EL (cell line): ENCODE measurements at regions not wholly inside any gene's neighbourhood (a gene's known extent, or its start where the extent isn't known, plus 50 kb on each side); places are given as distances from the start of the nearest gene placed in this dataset.
A peak's percentile ranks its signal among the peaks of the same experiment; 100 is the strongest.

Experiments used
- DNase-seq: peaks from one replicate; pipeline ENCODE4 v3.0.0-alpha.2; 2016

DNA sequence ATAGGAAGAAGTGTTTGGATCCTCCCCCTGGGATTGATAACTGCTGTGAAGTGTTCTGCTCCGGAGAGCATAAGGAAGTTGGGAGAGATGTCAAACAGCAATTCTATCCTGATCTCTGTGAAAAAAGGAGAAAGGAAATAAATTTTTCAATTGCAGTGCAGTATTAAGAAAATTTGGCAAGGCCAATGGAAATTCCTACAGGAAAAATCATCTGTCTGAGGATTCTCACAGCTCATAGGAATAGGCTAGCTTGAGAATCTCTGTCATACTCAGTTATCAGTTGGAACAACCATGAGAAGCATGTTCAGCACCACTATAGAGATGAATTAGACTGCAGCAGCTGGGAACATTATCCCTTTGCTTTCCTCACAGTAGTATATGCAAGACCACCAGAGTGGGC lies 1238.9 kb upstream of the MIR17HG start:
- no peak for DNase-seq

DNA sequence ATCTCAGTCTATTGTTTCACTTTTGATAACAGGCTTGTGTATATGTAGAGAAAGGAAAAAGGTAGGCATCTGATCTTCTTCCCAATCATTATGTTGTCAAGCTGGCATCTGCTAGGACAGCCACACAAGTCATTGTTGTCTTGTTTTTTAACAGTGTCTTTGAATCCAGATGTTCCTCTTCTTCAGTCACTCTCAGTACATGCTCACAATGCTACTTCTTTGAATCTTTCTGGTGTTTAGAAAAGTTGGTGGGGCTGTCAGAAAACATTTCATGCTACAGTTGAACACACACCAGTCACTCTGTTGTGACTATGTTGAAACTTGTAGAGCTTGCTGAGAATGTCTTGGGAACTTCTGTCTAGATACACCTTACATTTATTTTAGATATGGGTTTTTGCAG lies 1231.4 kb upstream of the MIR17HG start:
- no peak for DNase-seq

DNA sequence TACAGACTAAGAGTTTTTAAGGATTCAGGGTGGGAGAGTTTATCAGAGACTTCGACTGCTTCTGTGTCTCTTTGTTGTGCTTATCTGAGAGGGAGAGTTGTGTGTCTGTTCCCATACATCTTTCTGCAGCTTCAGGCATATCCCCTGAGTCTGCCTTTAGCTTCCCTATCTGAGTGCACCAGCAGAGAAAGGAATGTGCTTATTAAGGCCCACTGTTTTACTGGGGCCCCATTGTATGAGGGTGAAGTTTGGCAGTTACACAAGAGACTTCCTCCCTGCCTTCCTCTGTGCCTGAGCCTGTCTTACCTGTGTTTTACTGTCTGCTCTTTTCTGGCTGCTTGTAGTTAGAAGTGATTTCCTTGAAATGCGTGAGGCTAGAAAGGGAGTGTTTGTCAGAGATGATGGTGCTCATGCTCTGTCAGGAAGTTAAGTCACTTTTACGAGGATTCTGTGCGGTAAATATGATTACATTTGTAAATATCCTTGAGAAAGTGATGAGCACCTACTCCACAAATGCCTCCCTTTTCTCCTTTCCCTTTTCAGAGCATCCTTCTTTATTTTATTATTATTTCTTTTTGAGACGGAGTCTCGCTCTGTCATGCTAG lies 1228.9 kb upstream of the MIR17HG start:
- no peak for DNase-seq

DNA sequence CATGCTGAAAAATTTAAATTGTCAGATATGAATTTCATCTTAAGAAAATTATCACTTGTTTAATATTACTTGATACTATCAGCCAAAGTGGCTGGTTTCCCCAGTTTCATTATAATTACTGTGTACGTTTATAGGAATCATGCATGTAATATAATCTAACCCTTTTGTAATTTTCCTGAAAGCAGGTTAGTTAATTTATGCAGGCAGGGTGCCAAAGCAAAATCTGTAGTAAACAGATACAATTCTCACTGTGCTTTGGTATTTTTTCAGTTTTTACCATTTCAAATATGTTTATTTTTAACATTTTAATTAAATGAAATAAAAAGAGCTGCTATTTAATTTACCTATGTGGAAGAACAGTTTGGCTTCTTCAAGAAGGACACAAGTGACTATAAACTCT lies 1227.5 kb upstream of the MIR17HG start:
- DNase-seq: no peak

DNA sequence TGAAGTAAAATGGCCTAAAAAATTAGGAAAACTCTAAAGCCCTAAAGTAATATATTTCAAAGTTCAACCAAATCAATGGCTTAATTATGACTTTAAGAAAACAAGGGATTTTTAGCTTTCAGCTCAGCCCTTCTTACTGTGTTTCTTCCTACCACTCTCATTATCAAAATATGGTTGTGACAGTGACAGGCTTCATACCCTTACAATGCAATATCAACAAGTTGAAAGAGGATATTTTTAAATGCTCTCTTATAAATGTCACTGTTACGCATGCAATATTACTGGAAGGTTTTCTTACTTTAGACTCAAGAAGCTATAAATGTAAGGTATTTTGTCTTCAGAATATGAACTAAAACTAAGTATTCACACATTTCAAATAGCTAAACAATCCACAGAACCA lies 1225.7 kb upstream of the MIR17HG start:
- DNase-seq: no peak

DNA sequence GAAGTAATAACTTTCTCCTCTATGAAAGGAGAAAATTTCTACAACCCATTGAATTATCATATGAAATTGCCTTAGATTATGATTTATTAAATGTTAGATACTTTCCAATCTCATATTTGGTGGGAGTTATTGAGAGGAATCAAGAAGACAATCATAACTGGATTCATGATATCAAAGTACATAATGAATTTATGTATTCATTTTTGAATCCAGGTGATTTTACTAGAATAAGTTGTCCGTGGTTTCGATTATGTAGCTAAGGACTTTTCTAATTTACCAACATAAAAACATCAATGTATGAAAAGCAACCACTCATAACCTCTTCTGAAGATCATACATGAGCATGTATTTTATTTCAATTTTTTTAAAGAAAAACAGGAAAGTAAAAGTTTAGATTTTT lies 1225.0 kb upstream of the MIR17HG start:
- DNase-seq: no peak

DNA sequence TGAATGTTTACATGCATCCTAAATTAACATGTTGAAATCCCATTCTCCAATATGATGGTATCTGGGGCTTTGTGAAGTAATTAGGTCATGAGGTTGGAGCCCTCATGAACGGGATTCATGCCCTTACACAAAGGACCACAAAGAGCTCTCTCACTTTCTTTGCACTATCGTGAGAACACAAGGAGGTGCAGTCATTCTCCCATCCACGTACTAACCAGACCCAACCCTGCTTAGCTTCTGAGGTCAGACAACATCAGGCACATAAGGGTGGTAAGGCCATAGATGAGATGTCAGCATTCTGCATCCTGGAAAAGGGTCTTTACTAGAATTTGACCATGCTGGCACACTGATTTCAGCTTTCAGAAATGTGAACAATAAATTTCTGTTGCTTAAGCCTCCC lies 1211.9 kb upstream of the MIR17HG start:
- no peak for DNase-seq

DNA sequence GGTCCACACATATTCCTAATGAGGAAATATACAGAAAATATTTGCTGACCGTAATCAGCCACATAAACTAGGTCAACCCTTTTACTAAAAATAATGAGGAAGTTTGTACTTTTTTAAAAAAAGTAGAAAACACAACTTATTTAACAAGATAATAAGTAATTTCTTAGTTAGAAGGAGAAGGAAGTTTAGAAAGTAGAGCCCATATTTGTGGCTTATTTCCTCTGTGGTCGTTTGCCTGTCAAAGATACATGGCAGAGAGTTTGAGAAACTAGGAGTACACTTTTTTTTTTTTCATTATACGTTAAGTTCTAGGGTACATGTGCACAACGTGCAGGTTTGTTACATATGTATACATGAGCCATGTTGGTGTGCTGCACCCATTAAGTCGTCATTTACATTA lies 1205.2 kb upstream of the MIR17HG start:
- no peak for DNase-seq

DNA sequence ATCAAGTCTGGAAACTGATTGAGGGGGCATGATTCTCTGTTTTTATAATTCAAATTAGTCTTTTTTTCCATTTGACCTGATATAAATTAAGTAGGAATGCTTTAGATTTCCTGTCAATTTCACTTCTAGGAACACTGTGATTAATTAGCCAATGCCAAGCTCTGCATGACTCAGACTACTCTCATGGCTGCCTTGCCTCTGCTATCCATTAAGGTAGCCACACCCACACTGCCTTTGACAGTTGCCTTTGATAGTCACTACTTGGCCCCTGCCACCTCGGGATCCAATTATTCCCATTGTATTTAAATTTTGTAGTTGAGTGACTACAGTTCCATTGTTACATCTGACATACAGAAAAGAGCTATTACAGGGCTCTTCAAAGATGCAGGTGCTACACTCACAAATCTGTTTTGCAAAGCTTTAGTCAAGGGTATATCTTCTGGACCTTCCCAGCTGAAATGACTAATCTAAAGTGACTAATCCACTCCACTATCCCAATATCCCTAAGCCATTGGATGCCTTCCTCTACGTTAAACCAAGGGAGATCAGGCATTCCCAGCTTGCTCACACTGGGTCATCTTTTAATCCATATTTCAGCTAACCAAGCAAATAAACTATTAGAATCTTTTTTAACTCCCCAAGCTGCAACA lies 1193.1 kb upstream of the MIR17HG start:
- peak; percentile 11 for DNase-seq

DNA sequence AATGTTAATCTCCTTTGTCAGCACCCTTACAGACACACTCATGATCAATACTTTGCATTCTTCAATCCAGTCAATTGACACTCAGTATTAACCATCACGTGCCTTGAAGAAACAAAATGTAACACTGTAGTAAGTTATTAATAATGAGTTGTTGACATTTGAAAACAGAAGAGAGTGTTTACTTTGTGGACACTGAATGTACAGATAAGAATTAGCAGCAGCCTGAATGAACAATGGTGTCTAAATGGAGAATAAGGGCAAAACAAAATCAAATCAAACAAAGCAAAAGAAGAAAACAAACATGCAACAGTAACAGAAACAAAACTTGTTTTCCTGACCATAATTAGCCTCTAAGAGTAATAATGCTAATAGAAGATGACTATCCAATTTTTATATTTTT lies 1191.1 kb upstream of the MIR17HG start:
- DNase-seq: no peak

DNA sequence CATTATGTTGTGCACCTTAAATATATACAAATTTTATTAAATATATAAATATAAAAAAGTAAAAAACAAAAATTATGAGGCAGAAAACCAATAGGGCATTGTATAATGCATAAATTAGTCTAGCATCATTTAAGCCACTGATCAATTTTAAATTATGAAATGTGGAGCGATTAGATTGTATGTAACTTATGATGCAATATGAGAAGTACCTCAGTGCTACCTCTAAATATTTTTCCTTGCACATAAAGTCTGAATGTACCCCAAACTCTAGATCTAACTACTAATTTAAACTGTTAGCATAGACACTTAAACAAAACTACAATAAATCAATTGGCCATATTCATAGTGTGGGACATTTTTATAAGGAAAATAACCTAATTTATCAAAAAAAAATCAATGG lies 1178.5 kb upstream of the MIR17HG start:
- no peak for DNase-seq

DNA sequence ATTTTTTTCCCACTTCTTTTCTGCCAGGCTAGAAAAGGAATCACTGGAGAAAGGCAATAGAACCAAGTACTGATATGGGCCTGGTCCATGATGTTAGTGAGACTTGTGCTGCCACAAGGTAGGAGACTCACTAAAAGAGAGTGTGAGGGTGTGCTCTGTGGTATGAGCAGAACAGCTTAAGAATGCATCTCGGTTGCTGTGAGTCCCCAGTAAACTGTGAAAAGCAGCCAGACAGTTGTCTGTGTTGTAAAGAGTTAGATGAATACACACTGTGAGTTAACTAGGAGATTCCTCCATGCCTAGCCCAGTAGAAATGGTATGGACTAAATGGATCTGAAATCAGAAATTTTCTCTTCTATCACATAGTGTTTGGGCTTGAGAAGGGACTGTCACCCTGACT lies 1177.3 kb upstream of the MIR17HG start:
- no peak for DNase-seq

DNA sequence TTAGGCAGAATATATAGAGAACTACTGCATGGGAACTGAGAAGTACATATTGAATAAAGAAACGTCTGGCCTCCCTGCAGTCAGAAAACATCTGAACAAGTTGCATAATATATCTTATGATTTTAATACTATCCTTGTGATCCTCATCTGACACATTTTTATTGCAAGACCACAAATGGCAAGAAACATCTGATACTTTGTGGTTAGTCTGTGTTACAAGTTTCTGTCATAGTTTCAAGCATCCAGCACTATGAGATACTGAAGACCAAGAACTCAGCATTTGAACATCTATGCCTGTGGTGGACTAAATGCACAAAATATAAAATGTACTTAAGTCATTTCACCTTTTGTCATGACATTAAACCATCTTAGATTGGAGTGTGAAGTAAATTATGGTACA lies 1175.8 kb upstream of the MIR17HG start:
- DNase-seq: no peak

DNA sequence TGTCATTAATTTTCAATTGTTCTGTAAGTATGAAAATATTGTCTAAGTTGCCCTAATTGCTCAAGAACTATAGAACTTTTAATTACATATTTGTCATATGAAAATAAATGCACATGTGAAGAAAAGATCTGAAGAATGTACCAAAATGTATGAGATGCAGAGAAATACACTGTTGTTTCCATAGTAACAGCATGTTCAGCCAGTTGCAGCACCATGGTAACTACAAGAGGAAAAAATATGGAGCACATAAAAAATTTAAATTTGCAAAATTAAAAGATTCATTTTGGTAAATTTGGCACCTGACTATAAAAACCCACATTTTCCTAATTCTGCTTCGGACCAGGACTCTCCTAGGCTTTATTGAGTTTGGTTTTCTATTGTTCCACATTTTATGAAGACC lies 1170.0 kb upstream of the MIR17HG start:
- no peak for DNase-seq

DNA sequence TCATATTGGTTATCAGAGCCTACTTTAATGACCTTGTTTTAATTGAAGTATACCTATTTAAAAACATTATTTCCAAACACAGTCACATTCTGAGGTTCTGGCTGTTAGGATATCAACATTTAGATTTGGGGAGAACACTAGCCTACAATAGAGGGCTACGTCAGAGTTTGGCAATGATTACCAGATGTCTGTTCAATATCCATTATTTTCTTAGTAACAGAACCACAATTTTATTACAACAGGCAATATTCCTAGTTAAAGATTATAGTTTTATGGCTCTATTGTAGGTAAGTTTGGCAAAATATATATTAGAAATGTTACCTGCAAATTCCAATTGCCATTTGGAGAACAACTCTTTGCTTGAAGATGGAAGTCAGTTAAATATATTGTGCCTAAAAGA lies 1163.1 kb upstream of the MIR17HG start:
- no peak for DNase-seq

DNA sequence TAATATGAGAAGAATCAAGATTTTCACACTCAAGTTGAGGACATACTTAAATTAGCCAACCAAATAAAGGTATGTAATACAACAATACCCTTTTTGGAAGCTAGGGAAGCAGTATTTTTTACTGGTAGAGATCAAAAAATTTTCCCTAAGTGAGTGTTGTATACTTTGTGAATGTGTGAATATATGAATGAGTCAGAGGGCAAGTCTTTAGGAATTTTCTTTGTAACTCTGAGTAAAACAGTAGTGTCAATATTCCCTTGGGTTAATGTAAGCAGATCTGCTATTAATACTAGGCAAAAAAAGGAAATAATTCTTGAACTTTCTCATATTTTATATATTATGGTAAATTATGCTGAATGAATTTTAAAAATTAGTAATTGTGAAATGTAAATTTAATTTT lies 1161.8 kb upstream of the MIR17HG start:
- DNase-seq: no peak

DNA sequence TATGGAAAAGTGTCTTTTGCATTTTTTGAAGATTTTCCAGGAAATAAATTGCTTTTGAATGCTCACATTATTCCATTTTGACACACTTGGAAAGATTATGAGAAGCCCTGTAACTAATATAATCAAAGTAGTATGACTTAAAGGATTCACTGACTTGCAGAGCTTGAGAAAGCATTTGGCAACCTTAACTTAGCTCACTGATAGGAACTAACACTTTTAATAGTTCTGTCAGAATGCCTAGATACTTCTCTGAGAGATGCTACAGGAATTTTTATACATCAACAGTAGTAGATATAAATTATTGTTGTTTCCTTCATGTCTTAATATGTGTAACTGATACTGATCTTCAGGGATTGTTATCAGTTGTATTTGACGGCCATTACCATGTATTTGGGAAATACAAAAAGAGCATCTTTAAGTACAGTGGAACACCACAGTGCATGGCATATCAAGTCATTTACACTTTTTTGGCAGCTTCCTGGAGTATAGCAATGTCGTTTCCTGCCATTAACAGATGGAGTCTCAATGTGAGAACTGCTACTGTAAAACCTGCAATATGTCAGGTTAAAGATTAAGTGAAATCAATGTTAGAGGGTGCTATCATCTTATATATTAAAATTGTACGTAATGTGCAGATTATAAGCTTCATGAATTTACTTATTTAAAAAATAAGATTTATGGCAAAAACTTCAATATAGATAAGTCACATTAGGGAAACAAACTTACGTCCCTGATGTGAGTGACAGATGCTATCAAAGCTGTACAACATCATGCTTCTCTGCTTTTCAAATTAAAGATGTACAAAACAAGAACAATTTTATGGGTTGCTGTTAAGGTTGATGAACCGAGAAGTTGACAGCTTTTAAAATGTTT lies 1159.8 kb upstream of the MIR17HG start:
- no peak for DNase-seq

DNA sequence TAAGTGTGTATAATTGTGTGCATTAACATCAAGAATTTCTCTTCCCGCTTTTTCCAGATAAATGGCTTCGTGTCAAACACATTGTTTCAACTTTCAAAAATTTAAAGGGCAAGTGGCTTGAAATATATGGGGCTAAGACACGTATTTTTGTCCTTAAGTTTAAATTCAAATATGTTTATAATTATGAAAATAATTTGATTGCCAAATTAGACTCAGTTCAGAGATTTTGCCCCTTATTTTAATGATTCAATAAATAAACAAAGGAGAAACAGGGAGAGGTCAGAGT lies 1159.2 kb upstream of the MIR17HG start:
- no peak for DNase-seq

DNA sequence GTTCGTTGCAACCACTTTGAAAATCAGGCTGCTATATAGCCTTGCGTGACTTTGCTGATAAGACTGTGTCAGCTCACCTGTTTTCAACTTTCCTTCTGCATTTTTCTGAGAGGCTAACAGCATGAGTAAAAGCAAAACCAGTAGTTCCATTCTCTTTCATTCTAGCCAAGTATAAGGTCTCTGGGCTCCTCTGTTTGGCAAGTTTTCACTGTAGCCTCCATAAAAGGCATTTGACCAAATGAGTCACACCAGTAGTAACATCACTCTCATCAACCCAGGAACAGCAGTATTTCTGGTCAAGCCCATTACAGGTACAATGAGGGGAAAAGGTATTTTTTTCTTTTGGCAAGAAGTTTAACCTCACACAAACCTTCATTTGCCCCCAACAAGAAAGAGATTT lies 1149.8 kb upstream of the MIR17HG start:
- peak; percentile 18 for DNase-seq

DNA sequence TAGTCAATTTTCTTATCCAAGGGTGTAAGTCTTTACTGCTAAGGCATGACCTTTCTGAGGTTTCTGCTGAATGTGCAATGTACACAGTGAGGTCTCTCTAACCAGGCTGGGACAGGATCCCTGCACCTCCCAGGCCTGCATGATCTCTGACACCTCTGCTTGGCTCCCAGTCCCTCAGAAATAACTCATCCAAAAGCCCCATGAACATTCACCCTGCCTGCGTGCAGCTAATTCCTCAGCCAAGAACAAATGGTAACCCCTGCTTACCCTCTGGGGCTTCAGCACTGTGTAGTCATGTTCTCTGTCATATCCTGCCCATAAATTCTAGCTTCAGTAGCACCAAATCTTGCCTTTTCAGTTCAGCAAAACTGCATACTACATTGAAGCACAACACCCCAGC lies 1146.3 kb upstream of the MIR17HG start:
- DNase-seq: peak; percentile 56

DNA sequence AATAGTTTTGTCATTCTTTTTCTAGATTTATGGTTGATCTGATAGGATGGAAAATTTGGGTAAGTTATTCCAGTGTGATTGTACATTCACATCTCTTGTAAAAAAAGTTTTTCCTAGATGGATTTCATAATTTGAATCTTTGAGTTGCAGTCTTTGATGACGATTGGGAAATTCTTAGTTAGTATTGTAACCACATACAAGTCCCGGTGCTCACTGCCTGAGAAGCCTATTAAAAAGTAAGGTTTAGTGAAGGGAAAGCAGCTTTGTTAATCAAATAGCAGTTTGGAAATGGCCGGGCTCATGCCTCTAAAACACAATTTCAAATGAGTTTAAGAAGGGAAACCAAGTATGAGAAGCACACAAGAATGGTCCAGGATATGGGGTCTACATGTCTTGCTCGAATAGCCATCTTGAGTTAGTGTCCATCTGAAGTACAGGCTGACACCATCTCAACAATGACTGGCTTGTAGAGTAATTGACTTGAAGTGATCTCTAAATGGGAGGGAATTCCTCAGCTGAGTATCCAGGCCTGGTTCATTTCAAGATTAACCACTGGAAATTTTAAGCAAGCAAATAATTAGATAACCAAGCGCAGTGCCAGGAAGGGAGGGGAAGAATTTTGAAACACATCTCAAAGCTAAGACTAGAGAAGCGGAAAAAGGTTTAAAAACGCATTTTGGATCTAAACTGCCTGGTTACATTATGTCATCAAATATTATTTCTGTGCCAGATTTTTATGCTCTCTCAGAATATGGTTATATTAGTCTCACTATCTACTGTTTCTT lies 1145.6 kb upstream of the MIR17HG start:
- DNase-seq: peak; percentile 1

DNA sequence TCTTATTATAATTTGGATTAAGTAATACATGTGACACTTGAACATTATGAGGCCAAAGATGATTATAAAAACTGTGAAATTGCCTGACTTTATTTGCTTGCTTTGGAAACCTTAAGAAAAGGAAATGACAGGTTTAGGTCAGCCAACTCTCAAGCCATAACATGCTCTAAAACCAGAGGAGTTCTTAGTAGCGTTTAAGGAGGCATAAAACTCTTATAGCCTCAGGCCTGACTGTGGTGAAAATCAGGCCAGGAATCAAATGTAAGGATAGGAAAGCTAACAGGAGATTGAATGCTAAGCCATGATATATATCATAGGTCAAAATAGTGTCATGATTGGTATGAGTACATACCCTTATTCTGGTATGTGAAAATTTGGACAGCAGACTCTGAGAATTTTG lies 1142.4 kb upstream of the MIR17HG start:
- no peak for DNase-seq

DNA sequence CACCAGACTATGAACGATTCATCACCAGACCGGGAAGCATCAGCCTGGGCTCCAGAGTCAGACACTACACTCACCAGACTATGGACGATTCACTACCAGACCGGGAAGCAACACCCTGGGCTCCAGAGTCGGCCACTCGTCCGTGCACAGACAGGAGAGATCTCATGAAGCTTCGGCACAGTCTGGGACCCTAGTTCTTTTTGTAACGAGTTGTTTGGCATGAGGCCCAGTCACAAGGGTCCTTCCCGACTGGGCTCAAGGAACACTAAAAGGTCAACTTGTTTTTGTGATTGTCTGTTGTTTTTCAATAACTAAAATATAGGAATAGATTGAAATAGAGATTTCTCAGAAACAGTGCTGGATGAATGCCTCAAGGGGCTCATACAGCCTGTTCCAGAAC lies 1141.6 kb upstream of the MIR17HG start:
- DNase-seq: no peak

DNA sequence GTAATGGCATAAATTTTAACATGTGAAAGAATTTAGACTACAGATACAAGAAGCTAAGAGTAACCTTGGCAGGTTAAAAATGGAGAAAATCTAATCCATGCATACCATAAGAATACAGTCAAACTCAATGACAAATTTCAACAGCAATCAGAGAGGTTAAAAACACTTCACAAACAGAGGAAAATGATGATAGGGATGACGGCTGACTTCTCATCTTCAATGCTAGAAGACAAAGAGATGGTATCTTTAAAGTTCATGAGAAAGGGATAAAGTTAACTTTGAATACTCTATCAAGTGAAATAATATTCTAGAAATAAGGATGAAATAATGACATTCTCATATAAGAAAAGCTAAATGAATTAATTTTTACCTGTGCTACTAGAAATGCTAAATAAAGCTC lies 1130.2 kb upstream of the MIR17HG start:
- no peak for DNase-seq
